ENCODE measurements at regions not wholly inside any gene's neighbourhood (a gene's known extent, or its start where the extent isn't known, plus 50 kb on each side); places are given as distances from the start of the nearest gene placed in this dataset.

GRCh38 chr10:1881636-1882035, 144.3 kb upstream of the ADARB2 start:
- intact Hi-C loops (cut with DNase I; ENCODE audit: low total_unique reads) = no loop called here
- no peaks in the 10 kb centered on the region for H3K4me1 ChIP-seq
- 90 to 92% methylated on average over 12 of the region's 12 CpGs for WGBS, 2 donors
- H3K4me3 ChIP-seq = no peak overlapping the region
- H3K27ac ChIP-seq = no peak overlapping the region
- no peaks in the 10 kb centered on the region for H3K27me3 ChIP-seq
- H3K9me3 ChIP-seq = no peaks in the 10 kb centered on the region
- TF ChIP-seq, protein P1, sequence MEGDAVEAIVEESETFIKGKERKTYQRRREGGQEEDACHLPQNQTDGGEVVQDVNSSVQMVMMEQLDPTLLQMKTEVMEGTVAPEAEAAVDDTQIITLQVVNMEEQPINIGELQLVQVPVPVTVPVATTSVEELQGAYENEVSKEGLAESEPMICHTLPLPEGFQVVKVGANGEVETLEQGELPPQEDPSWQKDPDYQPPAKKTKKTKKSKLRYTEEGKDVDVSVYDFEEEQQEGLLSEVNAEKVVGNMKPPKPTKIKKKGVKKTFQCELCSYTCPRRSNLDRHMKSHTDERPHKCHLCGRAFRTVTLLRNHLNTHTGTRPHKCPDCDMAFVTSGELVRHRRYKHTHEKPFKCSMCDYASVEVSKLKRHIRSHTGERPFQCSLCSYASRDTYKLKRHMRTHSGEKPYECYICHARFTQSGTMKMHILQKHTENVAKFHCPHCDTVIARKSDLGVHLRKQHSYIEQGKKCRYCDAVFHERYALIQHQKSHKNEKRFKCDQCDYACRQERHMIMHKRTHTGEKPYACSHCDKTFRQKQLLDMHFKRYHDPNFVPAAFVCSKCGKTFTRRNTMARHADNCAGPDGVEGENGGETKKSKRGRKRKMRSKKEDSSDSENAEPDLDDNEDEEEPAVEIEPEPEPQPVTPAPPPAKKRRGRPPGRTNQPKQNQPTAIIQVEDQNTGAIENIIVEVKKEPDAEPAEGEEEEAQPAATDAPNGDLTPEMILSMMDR (IDR thresholded peaks at IDR 0.05) = no peak
- no peak for TF ChIP-seq POLR2A (IDR thresholded peaks at IDR 0.05)
- H3K36me3 ChIP-seq (ENCODE audit: low read depth, missing control alignments) = no peaks in the 10 kb centered on the region
- no peak for DNase-seq

DNA sequence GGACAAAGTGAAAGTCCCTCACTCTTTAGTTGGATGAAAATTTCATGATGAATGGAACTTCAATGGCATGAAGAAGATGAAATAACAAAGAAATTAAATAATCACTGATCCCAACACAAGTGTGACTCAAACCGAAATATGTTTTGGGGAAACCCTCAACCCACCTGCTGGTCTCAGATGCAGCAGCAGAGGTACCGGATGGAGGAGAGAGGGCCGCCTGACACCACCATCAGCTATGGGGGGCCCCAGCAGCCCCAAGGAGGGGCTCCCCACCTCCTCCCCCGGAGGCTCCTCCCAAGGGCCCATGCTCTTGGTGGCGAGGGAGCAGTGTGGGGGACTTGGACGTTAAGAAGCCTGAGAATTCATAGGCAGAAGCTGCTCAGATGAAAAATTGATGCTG, 137.2 kb upstream of the ADARB2 start:
- H3K4me1 ChIP-seq = no peaks in the 10 kb centered on the region
- DNase-seq = no peak
- intact Hi-C loops (cut with DNase I; ENCODE audit: low total_unique reads) = no loop called here
- WGBS, 2 donors = 81 to 87% methylated on average over 6 of the region's 6 CpGs
- no peaks in the 10 kb centered on the region for H3K9me3 ChIP-seq
- H3K4me3 ChIP-seq = no peak overlapping the region
- H3K27me3 ChIP-seq = no peaks in the 10 kb centered on the region
- H3K27ac ChIP-seq = no peak overlapping the region
- H3K36me3 ChIP-seq (ENCODE audit: low read depth, missing control alignments) = no peaks in the 10 kb centered on the region
- TF ChIP-seq POLR2A (IDR thresholded peaks at IDR 0.05) = no peak
- TF ChIP-seq, protein P1 (IDR thresholded peaks at IDR 0.05) = no peak

DNA sequence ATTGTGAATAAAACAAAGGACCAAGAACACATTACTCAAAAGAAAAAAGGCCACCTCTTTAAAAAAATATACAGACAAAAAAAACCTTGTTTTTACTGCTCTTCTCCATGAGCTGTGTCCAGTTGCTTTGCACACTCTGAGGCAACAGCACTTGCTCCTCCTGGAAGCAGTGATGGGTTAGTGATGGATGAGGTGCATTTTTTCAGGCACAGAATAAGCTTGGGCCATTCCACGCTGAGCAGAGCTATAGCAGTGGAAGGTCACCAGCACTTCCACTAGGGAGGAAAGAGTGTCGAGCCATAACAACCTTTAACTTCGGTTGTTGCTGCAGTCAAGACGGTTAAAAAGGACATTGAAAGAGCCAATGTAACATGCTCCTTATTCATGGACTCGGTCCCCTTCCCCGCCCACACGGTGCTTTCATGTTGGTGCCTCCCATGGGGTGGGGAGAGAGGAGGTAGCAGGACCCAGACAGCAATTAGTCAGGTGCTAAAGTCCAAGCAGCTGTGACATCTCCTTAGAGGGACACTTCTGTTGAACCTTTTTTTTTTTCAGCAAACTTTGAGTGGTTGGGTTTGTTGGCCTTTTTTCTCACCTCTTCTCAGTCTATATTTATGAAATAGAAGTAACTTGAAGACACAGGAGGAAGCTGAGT, 136.5 kb upstream of the ADARB2 start:
- DNase-seq = no peak
- 73 to 78% methylated on average over 7 of the region's 7 CpGs for WGBS, 2 donors
- H3K9me3 ChIP-seq = no peaks in the 10 kb centered on the region
- no peak overlapping the region for H3K4me3 ChIP-seq
- TF ChIP-seq, protein P1 (IDR thresholded peaks at IDR 0.05) = no peak
- TF ChIP-seq POLR2A (IDR thresholded peaks at IDR 0.05) = no peak
- intact Hi-C loops (cut with DNase I; ENCODE audit: low total_unique reads) = no loop called here
- no peaks in the 10 kb centered on the region for H3K27me3 ChIP-seq
- H3K4me1 ChIP-seq = no peaks in the 10 kb centered on the region
- H3K36me3 ChIP-seq (ENCODE audit: low read depth, missing control alignments) = no peaks in the 10 kb centered on the region
- H3K27ac ChIP-seq = no peak overlapping the region

- no peak for DNase-seq
- TF ChIP-seq POLR2A (IDR thresholded peaks at IDR 0.05) = no peak
- TF ChIP-seq, protein P1 (IDR thresholded peaks at IDR 0.05) = no peak
- Histone ChIP-seq H3K4me1 (no peaks in the 10 kb centered on the region), H3K9me3 (no peaks in the 10 kb centered on the region), H3K36me3 (ENCODE audit: low read depth, missing control alignments) (no peaks in the 10 kb centered on the region), H3K27ac (no peak overlapping the region), H3K27me3 (no peaks in the 10 kb centered on the region), H3K4me3 (no peak overlapping the region)
- WGBS, 2 donors = 84 to 87% methylated on average over 7 of the region's 7 CpGs
- intact Hi-C loops (cut with DNase I; ENCODE audit: low total_unique reads) = no loop called here
These were observed 134.9 kb upstream of the ADARB2 start for GRCh38 chr10:1872151-1872726.

- H3K27me3 ChIP-seq = no peaks in the 10 kb centered on the region
- no peak overlapping the region for H3K4me3 ChIP-seq
- no peaks in the 10 kb centered on the region for H3K36me3 ChIP-seq (ENCODE audit: low read depth, missing control alignments)
- TF ChIP-seq, protein P1 (IDR thresholded peaks at IDR 0.05) = no peak
- no peak for TF ChIP-seq POLR2A (IDR thresholded peaks at IDR 0.05)
- intact Hi-C loops (cut with DNase I; ENCODE audit: low total_unique reads) = no loop called here
- H3K4me1 ChIP-seq = no peaks in the 10 kb centered on the region
- H3K9me3 ChIP-seq = no peaks in the 10 kb centered on the region
- H3K27ac ChIP-seq = no peak overlapping the region
- DNase-seq = no peak
- WGBS, 2 donors = 74 to 80% methylated on average over 5 of the region's 5 CpGs
These were observed 133.2 kb upstream of the ADARB2 start for GRCh38 chr10:1870491-1870890.
